ENCODE measurements at regions not wholly inside any gene's neighbourhood (a gene's known extent, or its start where the extent isn't known, plus 50 kb on each side); places are given as distances from the start of the nearest gene placed in this dataset.

- no peak overlapping the region for H3K27ac Mint-ChIP-seq
Observed at GRCh38 chr1:113014508-113014907, 58.5 kb upstream of the LRIG2 start.

GRCh38 chr1:113018911-113019310, 54.1 kb upstream of the LRIG2 start:
- no peak overlapping the region for H3K27ac Mint-ChIP-seq
- 95% methylated on average over 1 of the region's 1 CpG for WGBS (ENCODE audit: insufficient coverage)
- H3K4me3 ChIP-seq (ENCODE audit: low read length): no peak overlapping the region
- peaks cover 0 to 6% of the 10 kb centered on the region in 2 donors for H3K4me1 Mint-ChIP-seq
- no peaks in the 10 kb centered on the region for H3K9me3 ChIP-seq (ENCODE audit: control insufficient read depth, insufficient read depth, low read length)
- DNase-seq: no peak
- no peak for ATAC-seq
- H3K27me3 ChIP-seq (ENCODE audit: control insufficient read depth, insufficient read depth, low read length): no peaks in the 10 kb centered on the region
- no peaks in the 10 kb centered on the region for H3K36me3 ChIP-seq (ENCODE audit: control insufficient read depth, insufficient read depth, low read length)
- TF ChIP-seq CTCF (IDR thresholded peaks at IDR 0.05): no peak
- H3K27ac ChIP-seq (ENCODE audit: low read length): no peak overlapping the region
- H3K4me1 ChIP-seq (ENCODE audit: control insufficient read depth, insufficient read depth, low read length): no peaks in the 10 kb centered on the region
- H3K36me3 Mint-ChIP-seq: no peaks in the 10 kb centered on the region
- intact Hi-C loops (cut with micrococcal nuclease): no loop called here
- no peak overlapping the region for H3K4me3 Mint-ChIP-seq
- H3K9me3 Mint-ChIP-seq: no peaks in the 10 kb centered on the region
- no peaks in the 10 kb centered on the region for H3K27me3 Mint-ChIP-seq (ENCODE audit: low read depth in 2 of 2)

More at GRCh38 chr1:113014508-113014907, 58.5 kb upstream of the LRIG2 start:
- no peak for DNase-seq
- Mint-ChIP-seq H3K27me3 (ENCODE audit: low read depth in 2 of 2) (no peaks in the 10 kb centered on the region), H3K9me3 (no peaks in the 10 kb centered on the region), H3K4me3 (no peak overlapping the region), H3K4me1 (no peaks in the 10 kb centered on the region), H3K36me3 (no peaks in the 10 kb centered on the region)
- no peak overlapping the region for H3K27ac ChIP-seq (ENCODE audit: low read length)
- ATAC-seq: no peak
- H3K36me3 ChIP-seq (ENCODE audit: control insufficient read depth, insufficient read depth, low read length): no peaks in the 10 kb centered on the region
- H3K9me3 ChIP-seq (ENCODE audit: control insufficient read depth, insufficient read depth, low read length): no peaks in the 10 kb centered on the region
- no peaks in the 10 kb centered on the region for H3K27me3 ChIP-seq (ENCODE audit: control insufficient read depth, insufficient read depth, low read length)
- no peak overlapping the region for H3K4me3 ChIP-seq (ENCODE audit: low read length)
- TF ChIP-seq CTCF (IDR thresholded peaks at IDR 0.05): no peak
- H3K4me1 ChIP-seq (ENCODE audit: control insufficient read depth, insufficient read depth, low read length): no peaks in the 10 kb centered on the region
- 100% methylated on average over 2 of the region's 4 CpGs for WGBS (ENCODE audit: insufficient coverage)
- intact Hi-C loops (cut with micrococcal nuclease): no loop called here

- H3K4me1 ChIP-seq (ENCODE audit: control insufficient read depth, insufficient read depth, low read length): no peaks in the 10 kb centered on the region
- intact Hi-C loops (cut with micrococcal nuclease): no loop called here
- H3K36me3 ChIP-seq (ENCODE audit: control insufficient read depth, insufficient read depth, low read length): no peaks in the 10 kb centered on the region
- no peak for TF ChIP-seq CTCF (IDR thresholded peaks at IDR 0.05)
- Mint-ChIP-seq H3K27ac (peak overlapping the region; percentile 5 to 33), H3K36me3 (no peaks in the 10 kb centered on the region), H3K4me3 (no peak overlapping the region), H3K9me3 (no peaks in the 10 kb centered on the region), H3K4me1 (peaks cover 0 to 6% of the 10 kb centered on the region in 2 donors), H3K27me3 (ENCODE audit: low read depth in 2 of 2) (no peaks in the 10 kb centered on the region)
- H3K4me3 ChIP-seq (ENCODE audit: low read length): no peak overlapping the region
- no peaks in the 10 kb centered on the region for H3K27me3 ChIP-seq (ENCODE audit: control insufficient read depth, insufficient read depth, low read length)
- ATAC-seq (no peak), DNase-seq (no peak)
- no peaks in the 10 kb centered on the region for H3K9me3 ChIP-seq (ENCODE audit: control insufficient read depth, insufficient read depth, low read length)
- 91% methylated on average over 7 of the region's 7 CpGs for WGBS (ENCODE audit: insufficient coverage)
- H3K27ac ChIP-seq (ENCODE audit: low read length): no peak overlapping the region
Observed at GRCh38 chr1:113021430-113022085, 51.4 kb upstream of the LRIG2 start.
